NCI-H524 treated with DMSO at 0.1 percent for 48 hours (cell line): ENCODE measurements at regions not wholly inside any gene's neighbourhood (a gene's known extent, or its start where the extent isn't known, plus 50 kb on each side); places are given as distances from the start of the nearest gene placed in this dataset.

Experiments
- DNase-seq: peaks from one replicate; lab custom pipeline; 2025; lab: John Stamatoyannopoulos, UW

DNA sequence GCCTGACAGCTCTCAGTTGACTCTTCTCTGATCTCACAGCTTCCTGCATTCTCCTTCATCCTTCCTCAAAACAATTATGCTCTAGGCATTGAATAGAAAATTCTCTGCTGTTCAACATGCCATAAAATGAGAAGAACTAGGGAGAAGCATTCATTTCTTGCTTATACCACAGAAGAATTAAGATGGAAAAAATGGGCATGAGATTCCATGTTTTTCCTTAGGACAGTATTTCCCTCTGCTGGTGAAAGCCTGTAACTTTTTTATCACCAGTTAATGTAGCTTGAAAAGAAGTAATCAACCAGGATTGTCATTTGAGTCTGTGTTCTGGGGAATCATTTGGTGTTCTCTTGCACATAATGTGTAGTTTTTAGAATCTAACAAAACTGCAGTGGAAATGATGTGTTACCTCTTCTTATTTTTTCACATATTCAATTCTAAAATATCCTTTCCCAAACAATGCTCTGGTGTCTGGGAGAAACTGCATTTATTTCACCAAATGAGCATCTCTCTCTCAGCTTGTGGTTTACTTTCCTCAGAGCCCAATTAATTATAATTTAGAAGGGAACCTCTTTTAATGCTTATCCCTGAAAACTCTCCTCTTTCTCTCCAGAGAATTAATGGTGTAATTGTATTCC is 92.8 kb upstream of the DCBLD2 start:
- no peak for DNase-seq

GRCh38 chr3:98991393-98991792 is 89.9 kb upstream of the DCBLD2 start:
- DNase-seq, result no peak

GRCh38 chr3:98990657-98991056 is 89.2 kb upstream of the DCBLD2 start:
- no peak for DNase-seq

DNA sequence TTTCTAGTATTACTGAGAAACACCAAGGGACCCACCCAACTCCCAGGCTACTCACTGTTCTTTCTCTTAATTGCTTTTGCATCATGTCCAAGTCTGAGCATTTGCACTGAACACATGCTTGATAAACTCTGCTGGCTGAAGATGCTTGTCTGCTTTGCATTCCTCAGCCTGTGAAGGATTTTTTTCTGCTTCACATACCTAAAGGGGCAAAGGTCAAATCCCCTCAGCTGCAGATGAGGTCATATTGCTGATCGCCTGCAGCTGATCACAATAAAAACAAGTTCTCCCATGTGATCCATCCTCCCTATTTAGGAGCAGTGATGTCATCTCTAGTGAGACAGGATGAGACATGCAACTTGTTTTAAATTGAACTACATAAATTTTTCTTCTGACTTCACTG is 84.6 kb upstream of the DCBLD2 start:
- DNase-seq, result no peak

DNA sequence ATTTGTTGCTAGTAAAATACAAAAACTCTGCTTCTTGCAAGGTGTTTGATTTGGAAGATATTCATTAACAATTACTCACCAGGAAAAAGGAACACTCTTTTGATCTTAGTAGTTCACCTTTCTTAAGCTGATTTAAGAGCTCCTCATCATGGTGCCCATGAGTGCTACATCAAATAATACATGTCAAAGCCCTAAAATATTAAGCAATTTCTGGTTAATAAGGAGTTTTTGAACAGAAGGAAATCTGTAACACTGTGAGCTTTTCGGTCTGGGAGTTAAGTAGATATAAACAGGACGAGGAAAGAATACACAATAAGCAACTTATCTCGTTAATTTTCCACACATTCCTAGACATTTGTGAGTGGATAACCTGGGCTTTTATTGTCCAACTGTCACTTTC is 83.9 kb upstream of the DCBLD2 start:
- no peak for DNase-seq

DNA sequence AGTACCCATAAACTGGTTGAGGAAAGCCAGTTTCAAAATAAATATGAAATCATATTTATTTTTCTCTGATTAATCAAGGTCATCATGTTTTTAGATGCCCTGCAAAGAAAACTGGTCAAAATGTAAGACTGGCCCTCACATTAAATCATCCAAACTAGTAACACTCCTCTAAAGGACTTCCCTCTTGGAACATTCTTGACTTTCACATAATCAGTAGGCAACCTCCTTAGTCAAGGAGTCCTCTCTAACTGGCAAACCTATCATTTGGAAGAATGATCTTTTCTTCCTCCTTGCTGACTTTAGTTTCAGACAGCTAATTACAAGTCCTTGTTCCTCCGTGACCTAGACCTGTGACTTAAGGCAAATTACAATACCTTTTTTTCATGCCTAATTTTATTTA is 82.5 kb upstream of the DCBLD2 start:
- DNase-seq, result no peak

DNA sequence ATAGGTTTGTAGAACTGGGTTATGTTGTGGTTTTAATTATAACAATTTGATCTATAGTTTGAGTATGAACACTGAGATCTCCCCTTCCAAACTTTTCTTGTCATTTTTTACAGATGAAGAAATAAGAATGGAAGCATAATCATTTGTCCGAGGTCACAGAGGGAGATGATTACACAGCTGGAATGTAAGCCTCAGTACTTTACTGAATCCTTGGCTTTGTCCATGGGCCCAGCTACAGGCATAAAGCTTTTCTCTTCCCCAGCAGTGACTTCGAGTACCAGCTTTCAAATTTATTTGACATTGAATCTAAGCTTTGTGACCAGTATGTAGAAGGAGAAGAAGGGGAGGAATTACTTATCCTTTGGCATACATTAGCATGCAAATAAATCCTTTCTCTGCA is 80.9 kb upstream of the DCBLD2 start:
- no peak for DNase-seq

- no peak for DNase-seq
These were observed 79.6 kb upstream of the DCBLD2 start for GRCh38 chr3:98980915-98981596.

GRCh38 chr3:98979296-98979695 is 77.8 kb upstream of the DCBLD2 start:
- no peak for DNase-seq

DNA sequence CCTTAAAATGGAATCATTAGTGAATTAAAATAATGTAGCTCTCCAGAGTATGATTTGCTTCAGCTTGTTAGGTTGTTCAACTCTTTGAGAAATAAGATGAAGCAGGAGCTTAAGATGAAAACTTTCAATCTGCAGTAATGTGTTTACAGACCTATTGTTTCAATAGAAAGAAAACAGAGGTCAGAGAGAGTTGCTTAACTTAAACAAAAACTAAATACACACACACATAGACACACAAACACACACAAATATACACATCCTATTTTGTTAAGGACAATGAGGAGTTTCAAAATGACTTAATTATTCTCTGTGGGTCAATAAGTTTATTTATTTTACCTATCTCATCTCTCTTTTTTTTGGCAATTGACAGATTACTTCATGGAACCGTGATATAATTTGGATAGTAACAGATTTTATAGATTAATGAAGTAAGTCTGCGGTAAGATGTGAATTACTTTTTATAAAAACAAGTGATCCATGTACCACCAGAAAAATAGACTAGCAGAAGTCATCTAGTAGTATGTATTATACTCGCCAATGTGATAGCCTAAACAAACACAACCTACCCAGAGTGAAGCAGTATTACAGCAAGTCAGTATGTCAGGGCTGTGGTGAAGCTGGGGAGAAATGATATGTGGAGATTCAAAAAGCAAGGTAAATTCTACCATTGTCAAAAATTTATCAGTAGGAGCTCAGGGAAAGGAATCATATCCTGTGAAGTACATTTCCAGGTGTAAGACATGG is 76.7 kb upstream of the DCBLD2 start:
- no peak for DNase-seq

DNA sequence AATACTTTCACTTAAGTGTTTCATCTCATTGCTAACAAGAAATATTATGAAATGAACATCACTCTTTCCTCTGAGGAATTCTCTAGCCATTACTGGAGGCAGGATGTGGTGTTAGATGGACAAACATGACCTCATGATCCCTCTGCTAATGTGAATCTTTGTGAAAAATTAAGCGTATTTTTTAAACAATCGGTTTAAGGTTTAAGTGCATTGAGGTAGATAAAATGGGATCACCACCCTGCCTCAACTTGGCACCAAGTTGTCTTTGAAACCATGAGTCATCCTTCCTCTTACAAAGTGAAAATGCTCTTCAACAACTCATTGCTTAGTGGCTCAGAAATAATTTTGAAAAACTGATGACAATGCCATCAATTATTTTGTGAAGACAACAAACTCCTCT is 76.0 kb upstream of the DCBLD2 start:
- no peak for DNase-seq

DNA sequence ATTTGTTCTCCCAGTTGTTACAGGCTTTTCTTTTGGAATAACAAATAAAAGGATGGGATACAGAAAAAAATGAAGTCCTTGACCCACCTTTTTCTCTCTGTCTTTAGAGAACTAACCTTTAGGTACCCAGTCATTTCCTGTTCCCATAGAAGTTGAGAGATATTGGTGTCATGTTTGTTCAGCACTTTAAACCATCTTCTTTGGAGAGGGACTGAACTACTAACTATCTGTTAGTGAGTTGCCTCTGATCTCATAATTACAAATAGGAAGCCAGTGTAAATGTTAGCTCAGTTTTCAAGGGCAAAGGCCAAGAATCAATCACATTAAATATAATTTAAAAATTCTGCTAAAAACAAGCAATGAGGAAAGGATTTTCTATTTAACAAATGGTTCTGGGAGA is 72.9 kb upstream of the DCBLD2 start:
- no peak for DNase-seq

- DNase-seq, result no peak
These were observed 71.2 kb upstream of the DCBLD2 start for GRCh38 chr3:98972720-98973119.

- no peak for DNase-seq
These were observed 70.7 kb upstream of the DCBLD2 start for GRCh38 chr3:98972155-98972554.

GRCh38 chr3:98971169-98971681 is 69.7 kb upstream of the DCBLD2 start:
- no peak for DNase-seq

DNA sequence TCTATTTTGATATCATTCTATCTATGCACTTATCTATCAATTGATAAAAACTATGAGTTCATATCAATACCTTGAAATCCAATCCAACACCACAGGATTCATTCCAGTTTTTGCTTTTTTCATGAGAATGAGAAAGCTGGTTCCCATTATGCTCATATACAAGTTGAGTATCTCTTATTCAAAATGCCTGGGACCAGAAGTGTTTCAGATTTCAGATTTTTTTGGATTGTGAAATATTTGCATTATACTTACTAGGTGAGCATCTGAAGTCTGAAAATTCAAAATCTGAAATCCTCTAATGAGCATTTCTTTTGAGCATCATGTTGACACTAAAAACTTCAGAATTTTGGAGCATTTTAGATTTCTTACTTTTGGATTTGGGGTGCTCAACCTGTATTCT is 67.8 kb upstream of the DCBLD2 start:
- no peak for DNase-seq

- DNase-seq, result no peak
These were observed 67.3 kb upstream of the DCBLD2 start for GRCh38 chr3:98968824-98969223.

- no peak for DNase-seq
These were observed 66.9 kb upstream of the DCBLD2 start for GRCh38 chr3:98968347-98968746.

- no peak for DNase-seq
These were observed 66.3 kb upstream of the DCBLD2 start for GRCh38 chr3:98967758-98968157.

DNA sequence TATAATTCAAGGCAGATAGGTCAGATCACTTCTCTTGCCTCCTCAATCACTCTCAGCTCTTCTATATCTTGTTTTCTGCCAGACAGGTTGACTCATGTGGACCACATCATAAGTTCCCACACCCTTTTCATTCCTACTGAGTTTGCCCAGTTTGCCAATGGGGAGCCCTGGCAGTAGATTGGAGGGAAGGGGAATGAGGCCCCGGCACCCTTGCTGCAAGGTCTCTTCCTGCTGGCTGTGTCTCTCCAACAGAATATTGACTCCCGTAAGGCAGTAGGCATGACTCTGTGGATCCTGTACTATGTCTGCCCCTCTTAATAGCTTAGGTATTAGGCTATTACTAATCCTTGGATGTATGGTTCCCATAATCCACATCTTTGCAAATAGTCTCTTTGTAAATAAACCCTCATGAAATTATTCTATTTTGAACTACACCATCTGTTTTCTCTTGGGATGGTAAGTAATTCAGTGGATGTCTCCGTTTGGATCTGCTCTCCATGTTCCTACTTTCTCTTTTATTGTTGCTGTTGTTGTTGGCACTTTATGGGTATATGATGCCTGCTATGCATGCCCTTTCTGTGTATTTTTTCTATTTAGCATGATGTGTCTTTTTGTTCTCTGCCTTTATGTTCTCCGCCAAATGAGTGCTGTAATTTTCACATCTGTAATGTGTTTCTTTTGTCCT is 65.5 kb upstream of the DCBLD2 start:
- DNase-seq, result no peak

DNA sequence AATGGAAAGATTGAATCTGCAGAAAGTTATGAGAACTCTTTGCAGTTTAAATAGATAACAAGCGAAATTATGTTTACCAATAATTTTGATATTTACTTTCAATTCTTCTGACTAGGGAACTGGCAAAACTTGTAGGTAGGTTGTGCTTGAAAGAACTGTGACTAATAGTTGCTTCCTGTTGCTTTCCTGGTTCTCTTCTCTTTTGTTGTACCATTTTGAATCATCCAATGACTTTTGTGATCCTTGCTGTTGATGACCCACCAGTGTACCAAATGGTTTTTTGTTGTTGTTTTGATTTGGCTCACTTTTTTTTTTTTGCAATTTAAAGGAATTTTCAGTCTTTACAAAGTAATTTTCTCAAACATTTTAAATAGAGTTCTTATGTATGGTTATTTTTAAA is 64.9 kb upstream of the DCBLD2 start:
- DNase-seq, result no peak

- no peak for DNase-seq
These were observed 63.3 kb upstream of the DCBLD2 start for GRCh38 chr3:98964784-98965183.

GRCh38 chr3:98963546-98963945 is 62.1 kb upstream of the DCBLD2 start:
- DNase-seq, result no peak
